KMS-11 (cell line): ENCODE measurements at regions not wholly inside any gene's neighbourhood (a gene's known extent, or its start where the extent isn't known, plus 50 kb on each side); places are given as distances from the start of the nearest gene placed in this dataset.

Source experiments
- H2AFZ ChIP-seq: fragments of 200-600 bp; sonication (generic); 2 replicates; pipeline ENCODE4 v1.6.1; 2016; ENCODE audit warnings: antibody characterized with exemption, mixed run types, low read depth
- H3K27ac ChIP-seq: fragments of 200-600 bp; sonication (generic); 2 replicates; pipeline ENCODE4 v1.6.1; 2016; ENCODE audit warnings: mild to moderate bottlenecking, mixed run types
- H3K27me3 ChIP-seq: fragments of 200-600 bp; sonication (generic); 2 replicates; pipeline ENCODE4 v1.6.1; 2017; ENCODE audit warnings: mild to moderate bottlenecking, low read depth, mixed run types, moderate library complexity; ENCODE audit not compliant: insufficient read depth
- H3K36me3 ChIP-seq: fragments of 200-600 bp; sonication (generic); 2 replicates; pipeline ENCODE4 v1.6.1; 2017; ENCODE audit warnings: mild to moderate bottlenecking, mixed run types; ENCODE audit not compliant: insufficient read depth
- H3K4me1 ChIP-seq: fragments of 200-600 bp; sonication (generic); 2 replicates; pipeline ENCODE4 v1.6.1; 2016; ENCODE audit warnings: mild to moderate bottlenecking, low read depth, mixed run types; ENCODE audit not compliant: poor library complexity, severe bottlenecking
- H3K4me2 ChIP-seq: fragments of 200-600 bp; sonication (generic); 2 replicates; pipeline ENCODE4 v1.7.0; 2016; ENCODE audit warnings: mild to moderate bottlenecking, mixed run types
- H3K4me3 ChIP-seq: fragments of 200-600 bp; sonication (generic); IDR thresholded peaks from 2 replicates; pipeline ENCODE4 v1.6.1; 2017; ENCODE audit warnings: low read depth, low read length, mixed read lengths; ENCODE audit not compliant: insufficient read depth
- H3K79me2 ChIP-seq: fragments of 200-600 bp; sonication (generic); 2 replicates; pipeline ENCODE4 v1.6.1; 2016; ENCODE audit warnings: low read depth, mixed run types; ENCODE audit not compliant: insufficient read depth
- H3K9ac ChIP-seq: fragments of 200-600 bp; sonication (generic); 2 replicates; pipeline ENCODE4 v1.6.1; 2016; ENCODE audit warnings: mild to moderate bottlenecking, mixed run types
- H4K20me1 ChIP-seq: fragments of 200-600 bp; sonication (generic); 2 replicates; pipeline ENCODE4 v1.6.1; 2016; ENCODE audit warnings: mild to moderate bottlenecking, mixed run types; ENCODE audit not compliant: insufficient read depth
- TF ChIP-seq, protein P1 (sequence below): fragments of 200-600 bp; sonication (generic); conservative IDR thresholded peaks from 2 replicates; pipeline ENCODE4 v1.6.1; 2017; ENCODE audit warnings: low read depth, mild to moderate bottlenecking, antibody characterized with exemption, low read length, moderate library complexity, mixed read lengths

DNA sequence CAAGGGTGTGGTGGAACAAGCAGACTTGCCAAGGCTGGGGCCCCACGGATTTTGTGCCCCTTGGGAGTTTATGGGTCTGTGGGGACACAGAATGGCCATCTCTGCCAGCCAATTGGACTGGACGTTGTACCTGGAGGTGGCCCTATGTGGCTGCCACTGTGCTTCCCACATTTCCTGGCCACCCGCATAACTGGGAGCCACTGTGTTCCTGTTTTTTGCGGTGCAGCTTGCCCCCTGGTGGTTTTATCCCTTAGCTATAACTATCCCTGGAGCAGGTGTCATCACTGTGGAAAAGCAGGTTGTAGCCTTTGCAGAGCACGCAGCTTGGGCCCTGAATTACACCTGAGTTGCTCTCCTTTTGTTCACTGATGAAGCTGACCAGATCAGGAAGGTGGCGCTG, 306.3 kb downstream of the ZPLD1 start:
- H3K4me2 ChIP-seq: no peak overlapping the region
- no peaks in the 10 kb centered on the region for H4K20me1 ChIP-seq
- H2AFZ ChIP-seq: no peak overlapping the region
- no peaks in the 10 kb centered on the region for H3K36me3 ChIP-seq
- H3K27ac ChIP-seq: no peak overlapping the region
- TF ChIP-seq, protein P1, sequence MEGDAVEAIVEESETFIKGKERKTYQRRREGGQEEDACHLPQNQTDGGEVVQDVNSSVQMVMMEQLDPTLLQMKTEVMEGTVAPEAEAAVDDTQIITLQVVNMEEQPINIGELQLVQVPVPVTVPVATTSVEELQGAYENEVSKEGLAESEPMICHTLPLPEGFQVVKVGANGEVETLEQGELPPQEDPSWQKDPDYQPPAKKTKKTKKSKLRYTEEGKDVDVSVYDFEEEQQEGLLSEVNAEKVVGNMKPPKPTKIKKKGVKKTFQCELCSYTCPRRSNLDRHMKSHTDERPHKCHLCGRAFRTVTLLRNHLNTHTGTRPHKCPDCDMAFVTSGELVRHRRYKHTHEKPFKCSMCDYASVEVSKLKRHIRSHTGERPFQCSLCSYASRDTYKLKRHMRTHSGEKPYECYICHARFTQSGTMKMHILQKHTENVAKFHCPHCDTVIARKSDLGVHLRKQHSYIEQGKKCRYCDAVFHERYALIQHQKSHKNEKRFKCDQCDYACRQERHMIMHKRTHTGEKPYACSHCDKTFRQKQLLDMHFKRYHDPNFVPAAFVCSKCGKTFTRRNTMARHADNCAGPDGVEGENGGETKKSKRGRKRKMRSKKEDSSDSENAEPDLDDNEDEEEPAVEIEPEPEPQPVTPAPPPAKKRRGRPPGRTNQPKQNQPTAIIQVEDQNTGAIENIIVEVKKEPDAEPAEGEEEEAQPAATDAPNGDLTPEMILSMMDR: no peak
- H3K4me1 ChIP-seq: no peaks in the 10 kb centered on the region
- H3K9ac ChIP-seq: no peak overlapping the region
- no peaks in the 10 kb centered on the region for H3K27me3 ChIP-seq
- H3K4me3 ChIP-seq: no peak overlapping the region
- H3K79me2 ChIP-seq: no peaks in the 10 kb centered on the region

DNA sequence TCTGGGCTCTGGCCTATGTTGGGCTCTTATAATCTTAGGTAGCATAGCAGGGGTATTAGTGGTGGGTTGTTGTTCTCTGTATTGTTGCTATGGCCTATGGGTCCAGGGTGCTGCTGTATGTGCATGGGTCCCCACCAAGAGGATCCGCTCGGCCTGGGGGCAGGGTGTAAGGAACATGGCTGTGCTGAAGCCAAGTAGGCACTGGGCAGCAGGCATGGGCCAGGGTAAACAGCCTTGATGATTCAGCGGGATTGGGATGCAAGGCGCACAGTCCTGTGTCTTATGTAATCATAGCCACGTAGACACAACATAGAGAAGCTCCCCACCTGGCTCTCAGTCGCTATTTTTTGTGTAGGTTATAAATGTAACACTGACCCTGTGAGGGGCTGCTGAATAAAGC, 306.9 kb downstream of the ZPLD1 start:
- H2AFZ ChIP-seq: no peak overlapping the region
- H3K4me2 ChIP-seq: no peak overlapping the region
- no peaks in the 10 kb centered on the region for H3K79me2 ChIP-seq
- no peak overlapping the region for H3K9ac ChIP-seq
- no peaks in the 10 kb centered on the region for H3K4me1 ChIP-seq
- no peak overlapping the region for H3K27ac ChIP-seq
- H3K27me3 ChIP-seq: no peaks in the 10 kb centered on the region
- TF ChIP-seq, protein P1: no peak
- no peak overlapping the region for H3K4me3 ChIP-seq
- no peaks in the 10 kb centered on the region for H4K20me1 ChIP-seq
- H3K36me3 ChIP-seq: no peaks in the 10 kb centered on the region

DNA sequence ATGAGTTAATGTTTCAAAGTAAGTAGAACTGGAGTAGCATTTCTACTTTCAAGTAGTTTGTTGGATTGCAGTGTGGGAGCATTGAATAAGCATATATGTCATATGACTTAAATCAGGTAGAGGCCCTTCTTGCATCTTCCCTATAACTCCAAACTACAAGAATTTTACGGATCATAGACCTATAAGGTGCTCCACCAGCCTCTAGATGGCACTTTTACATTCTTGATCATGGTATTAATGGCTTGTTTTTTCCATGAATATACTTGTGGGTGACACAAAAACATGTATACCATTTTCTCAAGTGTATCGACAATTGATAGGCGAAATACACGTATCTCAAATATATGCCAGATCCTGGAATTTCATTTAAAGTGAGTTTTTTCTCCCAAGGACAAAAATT, 311.1 kb downstream of the ZPLD1 start:
- Histone ChIP-seq H3K27ac (no peak overlapping the region), H2AFZ (no peak overlapping the region), H3K4me1 (no peaks in the 10 kb centered on the region), H3K36me3 (no peaks in the 10 kb centered on the region), H4K20me1 (no peaks in the 10 kb centered on the region), H3K79me2 (no peaks in the 10 kb centered on the region), H3K9ac (no peak overlapping the region), H3K4me2 (no peak overlapping the region), H3K27me3 (no peaks in the 10 kb centered on the region), H3K4me3 (no peak overlapping the region)
- TF ChIP-seq, protein P1: no peak

DNA sequence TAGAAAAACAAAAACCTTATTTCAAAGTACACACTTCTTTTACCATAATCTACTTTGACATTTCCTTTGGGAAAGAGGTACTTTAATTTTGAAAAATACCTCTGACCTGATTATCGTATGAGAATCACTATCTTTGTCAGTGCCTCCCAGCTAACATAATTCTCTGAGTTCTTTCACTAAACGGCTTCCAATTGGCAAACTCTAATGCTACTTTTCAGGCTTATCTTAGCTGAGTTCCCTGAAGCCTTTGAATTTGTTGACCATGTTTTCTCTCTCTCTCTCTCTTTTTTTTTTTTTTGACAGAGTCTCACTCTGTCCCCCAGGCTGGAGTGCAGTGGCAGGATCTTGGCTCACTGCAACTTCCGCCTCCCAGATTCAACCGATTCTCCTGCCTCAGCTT, 312.8 kb downstream of the ZPLD1 start:
- no peak overlapping the region for H3K4me3 ChIP-seq
- no peaks in the 10 kb centered on the region for H3K36me3 ChIP-seq
- H4K20me1 ChIP-seq: no peaks in the 10 kb centered on the region
- H3K9ac ChIP-seq: no peak overlapping the region
- H3K27me3 ChIP-seq: no peaks in the 10 kb centered on the region
- H2AFZ ChIP-seq: no peak overlapping the region
- TF ChIP-seq, protein P1: no peak
- no peaks in the 10 kb centered on the region for H3K4me1 ChIP-seq
- H3K4me2 ChIP-seq: no peak overlapping the region
- no peaks in the 10 kb centered on the region for H3K79me2 ChIP-seq
- H3K27ac ChIP-seq: no peak overlapping the region

DNA sequence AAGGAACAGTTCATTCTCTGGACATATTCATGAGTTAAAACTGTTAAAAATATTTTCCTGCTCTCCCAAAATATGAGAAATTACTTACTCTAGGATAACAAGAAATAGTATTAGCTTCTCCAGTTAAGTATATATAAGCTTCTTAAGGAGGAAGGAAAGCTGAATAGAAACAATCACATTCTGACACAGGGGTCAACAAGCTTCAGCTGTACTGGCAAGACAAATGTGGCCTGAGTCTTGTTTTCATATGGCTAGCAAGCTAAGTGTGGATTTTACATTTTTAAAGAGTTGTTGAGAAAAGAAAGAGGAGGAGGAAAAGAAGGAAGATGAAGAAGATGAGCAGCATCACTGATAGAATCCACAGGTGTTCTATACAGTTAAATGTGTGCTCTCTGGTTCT, 313.8 kb downstream of the ZPLD1 start:
- H4K20me1 ChIP-seq: no peaks in the 10 kb centered on the region
- H3K4me1 ChIP-seq: no peaks in the 10 kb centered on the region
- no peak overlapping the region for H3K27ac ChIP-seq
- TF ChIP-seq, protein P1: no peak
- H2AFZ ChIP-seq: no peak overlapping the region
- H3K4me3 ChIP-seq: no peak overlapping the region
- no peaks in the 10 kb centered on the region for H3K79me2 ChIP-seq
- no peak overlapping the region for H3K4me2 ChIP-seq
- H3K9ac ChIP-seq: no peak overlapping the region
- H3K27me3 ChIP-seq: no peaks in the 10 kb centered on the region
- no peaks in the 10 kb centered on the region for H3K36me3 ChIP-seq
